GM12873 (cell line): ENCODE measurements at regions not wholly inside any gene's neighbourhood (a gene's known extent, or its start where the extent isn't known, plus 50 kb on each side); places are given as distances from the start of the nearest gene placed in this dataset.

Experiments
- TF ChIP-seq, protein P1 (sequence below): IDR thresholded peaks from 2 replicates; pipeline ENCODE4 v1.5.1; 2012; ENCODE audit warnings: low read depth, mild to moderate bottlenecking, moderate library complexity, low read length, control low read depth; ENCODE audit not compliant: insufficient read depth; ENCODE audit errors: missing control alignments

- TF ChIP-seq, protein P1, sequence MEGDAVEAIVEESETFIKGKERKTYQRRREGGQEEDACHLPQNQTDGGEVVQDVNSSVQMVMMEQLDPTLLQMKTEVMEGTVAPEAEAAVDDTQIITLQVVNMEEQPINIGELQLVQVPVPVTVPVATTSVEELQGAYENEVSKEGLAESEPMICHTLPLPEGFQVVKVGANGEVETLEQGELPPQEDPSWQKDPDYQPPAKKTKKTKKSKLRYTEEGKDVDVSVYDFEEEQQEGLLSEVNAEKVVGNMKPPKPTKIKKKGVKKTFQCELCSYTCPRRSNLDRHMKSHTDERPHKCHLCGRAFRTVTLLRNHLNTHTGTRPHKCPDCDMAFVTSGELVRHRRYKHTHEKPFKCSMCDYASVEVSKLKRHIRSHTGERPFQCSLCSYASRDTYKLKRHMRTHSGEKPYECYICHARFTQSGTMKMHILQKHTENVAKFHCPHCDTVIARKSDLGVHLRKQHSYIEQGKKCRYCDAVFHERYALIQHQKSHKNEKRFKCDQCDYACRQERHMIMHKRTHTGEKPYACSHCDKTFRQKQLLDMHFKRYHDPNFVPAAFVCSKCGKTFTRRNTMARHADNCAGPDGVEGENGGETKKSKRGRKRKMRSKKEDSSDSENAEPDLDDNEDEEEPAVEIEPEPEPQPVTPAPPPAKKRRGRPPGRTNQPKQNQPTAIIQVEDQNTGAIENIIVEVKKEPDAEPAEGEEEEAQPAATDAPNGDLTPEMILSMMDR, result no peak
Measured at GRCh38 chr1:175866776-175867175, 123.4 kb upstream of the TNR start.

DNA sequence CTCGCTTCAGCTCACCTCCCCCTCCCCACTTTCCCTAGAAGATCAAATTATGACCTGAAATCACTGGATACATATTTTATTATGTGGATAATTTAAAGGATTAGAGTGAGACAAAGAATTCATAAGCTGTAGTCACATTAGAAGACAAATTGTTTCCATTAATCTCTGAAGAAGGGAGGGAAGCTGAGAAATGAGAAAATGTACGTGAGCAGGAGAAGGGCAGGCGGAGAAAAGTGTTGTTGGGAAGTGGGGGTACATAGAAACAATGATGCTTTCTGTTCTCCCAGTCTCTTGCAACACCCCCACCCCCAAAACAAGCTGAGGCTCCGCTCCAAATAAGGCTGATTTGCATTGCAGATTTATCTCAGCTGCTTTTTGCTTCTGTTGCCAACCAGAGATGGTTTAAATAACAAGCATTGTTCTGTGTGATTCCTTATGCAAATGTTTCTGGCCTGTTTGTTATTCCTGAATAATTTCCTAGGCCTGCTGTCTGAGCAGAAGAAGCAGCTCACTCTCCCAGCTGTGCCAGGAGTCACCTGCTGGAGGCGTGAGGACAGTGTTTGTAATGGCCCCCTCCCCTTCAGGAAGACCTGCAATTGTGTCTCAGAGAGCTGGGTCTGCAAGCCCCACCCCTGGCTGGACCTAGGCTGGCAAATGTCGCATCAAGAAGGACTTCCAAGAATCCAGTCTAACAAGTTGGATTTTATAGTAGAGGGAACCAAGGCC, 121.8 kb upstream of the TNR start:
- TF ChIP-seq, protein P1, result no peak

DNA sequence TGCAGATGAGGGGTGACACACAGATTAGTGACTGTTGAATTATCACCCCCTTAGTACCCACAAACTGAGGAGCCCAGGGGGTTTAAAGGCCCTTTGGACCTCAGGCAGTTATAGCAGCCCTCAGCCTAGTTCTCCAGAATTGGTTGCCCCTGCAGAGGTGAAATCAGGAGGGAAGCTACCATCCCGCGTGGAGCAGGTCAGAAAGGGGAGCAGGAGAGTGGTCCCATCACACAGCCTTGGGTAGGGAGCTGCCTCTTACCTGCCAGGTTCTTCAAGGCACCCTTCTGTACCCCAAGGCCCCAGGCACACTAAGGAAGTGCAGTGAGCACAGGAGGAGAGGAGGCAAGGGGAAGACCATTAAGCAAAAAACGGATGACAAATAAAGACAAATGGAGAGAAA, 121.2 kb upstream of the TNR start:
- TF ChIP-seq, protein P1, result no peak

GRCh38 chr1:175864183-175864582, 120.8 kb upstream of the TNR start:
- TF ChIP-seq, protein P1, result no peak

- TF ChIP-seq, protein P1, result no peak
Measured at GRCh38 chr1:175863299-175864050, 120.1 kb upstream of the TNR start.

DNA sequence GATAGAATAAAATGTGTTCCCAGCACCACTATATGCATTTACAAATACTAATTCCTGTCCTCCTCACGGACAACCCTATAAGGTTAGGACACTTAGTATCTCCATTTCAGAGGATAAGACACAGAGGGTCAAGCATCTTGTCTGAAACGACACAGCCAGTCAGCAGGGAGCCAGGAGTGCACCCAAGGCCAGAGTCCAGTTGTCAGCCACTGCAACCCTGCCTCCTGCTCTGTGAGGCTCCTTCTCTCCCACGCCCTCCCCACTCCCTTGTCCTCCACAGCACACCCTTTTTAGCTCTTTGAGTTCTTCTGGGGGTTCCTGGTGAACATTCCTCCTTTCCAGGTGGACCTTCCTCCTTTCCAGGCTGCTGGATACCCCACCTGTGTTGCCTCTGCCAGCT, 119.0 kb upstream of the TNR start:
- TF ChIP-seq, protein P1, result no peak

DNA sequence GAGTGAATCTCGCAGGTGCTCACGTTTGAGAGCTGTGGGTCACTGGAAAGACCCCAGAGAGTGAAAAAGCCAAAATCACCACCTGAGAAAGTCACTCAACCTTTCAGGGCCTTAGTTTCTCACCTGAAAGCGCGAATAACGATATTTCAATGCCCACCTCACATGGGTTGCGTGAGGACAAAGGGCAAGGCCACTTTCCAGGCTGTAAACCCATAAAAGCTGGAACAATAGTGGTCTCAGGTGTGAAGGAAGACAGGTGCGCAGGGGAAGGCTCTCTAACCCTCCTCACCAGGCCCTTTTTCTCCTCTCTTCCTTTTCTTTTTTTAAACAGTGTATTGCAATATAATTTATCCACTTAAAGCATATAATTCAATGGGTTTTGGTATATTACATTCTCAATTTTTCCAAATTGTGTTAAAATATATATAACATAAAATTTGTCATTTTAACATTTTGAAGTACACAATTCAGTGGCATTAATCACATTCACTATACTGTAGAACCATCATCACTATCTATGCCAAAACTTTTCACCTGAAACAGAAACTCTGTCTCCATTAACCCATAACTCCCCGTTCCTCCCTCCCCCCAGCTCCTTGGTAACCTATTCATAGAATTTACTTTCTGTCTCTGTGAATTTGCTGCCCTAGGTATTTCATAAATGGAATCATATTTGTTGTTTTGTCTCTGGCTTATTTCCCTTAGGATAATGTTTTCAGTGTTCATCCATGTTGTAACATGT, 118.4 kb upstream of the TNR start:
- TF ChIP-seq, protein P1, result no peak
